IPS DF 6.9 (cell line): ENCODE measurements at regions not wholly inside any gene's neighbourhood (a gene's known extent, or its start where the extent isn't known, plus 50 kb on each side); places are given as distances from the start of the nearest gene placed in this dataset.

Experiments
- DNase-seq: peaks from one replicate; pipeline ENCODE4 v3.0.0-alpha.2; 2013; ENCODE audit warnings: low read depth, low spot score
- H3K27ac ChIP-seq: one replicate; pipeline ENCODE4 v1.5.1; 2013; ENCODE audit warnings: low read length, control low read depth
- H3K27me3 ChIP-seq: 2 replicates; pipeline ENCODE4 v1.6.1; 2013; ENCODE audit warnings: mild to moderate bottlenecking, low read length; ENCODE audit not compliant: control insufficient read depth, insufficient read depth
- H3K36me3 ChIP-seq: 2 replicates; pipeline ENCODE4 v1.6.1; 2013; ENCODE audit warnings: low read length; ENCODE audit not compliant: control insufficient read depth, insufficient read depth
- H3K4me1 ChIP-seq: 2 replicates; pipeline ENCODE4 v1.6.1; 2013; ENCODE audit warnings: low read length; ENCODE audit not compliant: control insufficient read depth, insufficient read depth
- H3K4me3 ChIP-seq: 2 replicates; pipeline ENCODE4 v1.5.1; 2013; ENCODE audit warnings: mild to moderate bottlenecking, low read length
- H3K9me3 ChIP-seq: 2 replicates; pipeline ENCODE4 v1.6.1; 2013; ENCODE audit warnings: low read length, inconsistent platforms; ENCODE audit not compliant: control insufficient read depth, insufficient read depth
- WGBS: extraction: QIAGEN DNeasy Blood & Tissue Kit; methylation state at CpG from one replicate; pipeline ENCODE4 v1.1.7; 2013; ENCODE audit warnings: mixed read lengths, missing lambda C conversion rate; ENCODE audit not compliant: insufficient read length, insufficient coverage; 5-methylcytosine and 5-hydroxymethylcytosine counted together

GRCh38 chr11:70707821-70708220 is 309.5 kb downstream of the CTTN start:
- Histone ChIP-seq H3K4me3 (no peak overlapping the region), H3K36me3 (no peaks in the 10 kb centered on the region), H3K9me3 (no peaks in the 10 kb centered on the region), H3K27ac (no peak overlapping the region), H3K4me1 (peaks cover 7% of the 10 kb centered on the region), H3K27me3 (no peaks in the 10 kb centered on the region)
- no peak for DNase-seq
- WGBS, result no CpG with 5 or more reads among the region's 6 CpGs

- DNase-seq, result no peak
- WGBS, result no CpG with 5 or more reads among the region's 16 CpGs
- no peaks in the 10 kb centered on the region for H3K27me3 ChIP-seq
Measured at GRCh38 chr11:70709596-70709995, 311.3 kb downstream of the CTTN start.

GRCh38 chr11:70710192-70710591 is 311.9 kb downstream of the CTTN start:
- no peak for DNase-seq
- H3K4me1 ChIP-seq, result peaks cover 2% of the 10 kb centered on the region; the same call in 1 of the 2 replicates
- H3K27me3 ChIP-seq, result no peaks in the 10 kb centered on the region
- WGBS, result no CpG with 5 or more reads among the region's 11 CpGs
- H3K36me3 ChIP-seq, result no peaks in the 10 kb centered on the region
- H3K4me3 ChIP-seq, result no peak overlapping the region
- H3K9me3 ChIP-seq, result no peaks in the 10 kb centered on the region
- H3K27ac ChIP-seq, result no peak overlapping the region

More at GRCh38 chr11:70709596-70709995, 311.3 kb downstream of the CTTN start:
- Histone ChIP-seq H3K4me3 (no peak overlapping the region), H3K9me3 (no peaks in the 10 kb centered on the region), H3K36me3 (no peaks in the 10 kb centered on the region), H3K27ac (no peak overlapping the region), H3K4me1 (peaks cover 2% of the 10 kb centered on the region; the same call in 1 of the 2 replicates)

DNA sequence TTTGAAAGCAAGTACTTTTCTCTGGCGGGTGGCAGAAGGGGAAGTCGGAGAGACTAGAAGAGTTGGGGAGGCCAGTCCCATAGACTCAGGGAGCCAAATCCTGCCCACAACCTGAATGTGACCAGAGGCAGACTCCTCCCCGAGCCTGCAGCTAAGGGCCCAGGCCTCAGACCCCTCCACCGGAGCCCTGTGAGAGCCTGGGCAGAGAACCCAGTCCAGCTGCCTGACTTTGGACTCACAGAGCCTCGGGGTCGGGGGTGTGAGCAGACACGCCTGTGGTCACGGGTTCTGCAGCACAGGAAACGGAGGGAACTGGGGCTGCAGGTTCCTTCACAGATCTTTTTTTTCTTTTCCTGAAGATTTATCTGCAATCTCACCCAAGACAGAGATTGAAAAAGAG is 312.3 kb downstream of the CTTN start:
- no CpG with 5 or more reads among the region's 9 CpGs for WGBS
- no peak overlapping the region for H3K4me3 ChIP-seq
- H3K4me1 ChIP-seq, result peaks cover 2% of the 10 kb centered on the region; the same call in 1 of the 2 replicates
- H3K9me3 ChIP-seq, result no peaks in the 10 kb centered on the region
- H3K27ac ChIP-seq, result no peak overlapping the region
- H3K36me3 ChIP-seq, result no peaks in the 10 kb centered on the region
- no peaks in the 10 kb centered on the region for H3K27me3 ChIP-seq
- no peak for DNase-seq

DNA sequence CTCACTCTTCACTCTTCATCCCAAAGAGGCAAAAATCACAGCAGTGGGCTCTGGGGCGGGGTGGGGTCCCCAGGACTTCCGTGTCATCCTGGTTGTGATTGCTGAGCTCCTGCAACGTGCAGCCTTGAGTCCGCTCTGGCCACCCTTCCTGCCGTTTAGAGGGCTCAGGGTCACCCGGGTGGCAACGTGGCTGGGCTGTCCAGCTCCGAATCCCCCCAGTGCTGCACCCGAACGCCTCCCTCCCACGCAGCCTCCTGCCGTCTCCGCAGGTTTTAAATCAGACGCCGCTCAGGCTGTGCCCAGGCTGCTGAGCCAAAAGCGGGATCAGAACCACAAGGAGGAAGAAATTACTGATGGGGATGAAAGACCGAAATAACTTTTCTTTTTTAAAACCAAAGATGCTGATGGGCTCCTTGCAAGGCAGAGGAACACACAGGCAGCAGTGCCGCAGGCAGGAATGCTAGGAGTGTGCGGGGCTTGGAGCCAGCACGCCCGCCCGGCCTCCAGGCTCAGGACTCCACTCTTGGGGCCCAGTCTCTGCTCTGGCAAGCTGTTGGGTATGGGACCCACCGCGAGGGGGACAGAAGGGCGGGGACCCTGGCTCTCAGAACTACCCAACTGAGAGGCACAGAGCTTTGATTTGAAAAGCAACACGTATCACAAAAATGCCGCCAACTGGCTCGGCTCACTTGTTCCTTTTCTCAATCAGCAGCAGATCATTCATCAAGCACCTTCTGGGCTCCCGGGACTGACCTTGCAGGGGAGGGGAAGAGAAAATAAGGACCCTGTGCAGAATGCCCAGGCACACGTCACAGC is 313.0 kb downstream of the CTTN start:
- no CpG with 5 or more reads among the region's 30 CpGs for WGBS
- H3K27ac ChIP-seq, result no peak overlapping the region
- H3K9me3 ChIP-seq, result no peaks in the 10 kb centered on the region
- H3K4me1 ChIP-seq, result peaks cover 2% of the 10 kb centered on the region; the same call in 1 of the 2 replicates
- no peak overlapping the region for H3K4me3 ChIP-seq
- H3K27me3 ChIP-seq, result no peaks in the 10 kb centered on the region
- DNase-seq, result no peak
- H3K36me3 ChIP-seq, result no peaks in the 10 kb centered on the region

DNA sequence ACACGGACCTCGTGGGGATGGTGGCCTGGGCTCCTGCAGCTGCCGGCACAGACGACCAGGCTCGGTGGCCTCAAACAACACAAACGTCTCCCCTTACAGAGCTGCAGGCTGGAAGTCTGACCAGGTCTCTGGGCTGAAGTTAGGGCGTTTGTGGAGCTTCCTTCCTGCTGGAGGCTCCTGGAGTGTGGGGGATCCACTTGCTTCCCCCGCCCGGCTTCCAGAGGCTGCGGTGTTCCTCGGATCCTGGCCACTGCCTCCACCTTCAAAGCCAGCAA is 313.5 kb downstream of the CTTN start:
- Histone ChIP-seq H3K36me3 (no peaks in the 10 kb centered on the region), H3K4me1 (peaks cover 2% of the 10 kb centered on the region; the same call in 1 of the 2 replicates), H3K27me3 (no peaks in the 10 kb centered on the region), H3K4me3 (no peak overlapping the region), H3K27ac (no peak overlapping the region), H3K9me3 (no peaks in the 10 kb centered on the region)
- DNase-seq, result no peak
- no CpG with 5 or more reads among the region's 11 CpGs for WGBS

DNA sequence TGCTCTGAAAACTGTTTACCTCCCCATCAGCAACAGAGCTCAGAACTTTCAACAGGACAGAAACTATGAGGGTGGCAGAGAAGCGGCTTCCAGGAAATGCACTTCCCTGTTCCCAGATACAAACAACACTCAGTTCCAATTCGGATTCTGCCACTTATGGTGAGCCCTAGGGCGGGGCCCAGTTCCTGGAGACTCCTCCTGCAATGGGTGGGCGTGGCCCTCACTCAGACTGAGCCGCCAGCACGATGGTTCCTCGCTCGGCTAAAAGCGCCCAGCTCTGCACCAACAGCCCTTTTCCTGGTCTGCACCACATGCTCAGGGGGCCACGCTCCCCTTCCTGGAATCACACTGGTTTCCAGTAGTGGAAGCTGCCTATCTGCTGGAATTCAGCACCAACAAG is 314.1 kb downstream of the CTTN start:
- Histone ChIP-seq H3K27ac (no peak overlapping the region), H3K4me3 (no peak overlapping the region), H3K4me1 (peaks cover 2% of the 10 kb centered on the region; the same call in 1 of the 2 replicates), H3K9me3 (no peaks in the 10 kb centered on the region), H3K36me3 (no peaks in the 10 kb centered on the region), H3K27me3 (no peaks in the 10 kb centered on the region)
- no CpG with 5 or more reads among the region's 10 CpGs for WGBS
- no peak for DNase-seq

DNA sequence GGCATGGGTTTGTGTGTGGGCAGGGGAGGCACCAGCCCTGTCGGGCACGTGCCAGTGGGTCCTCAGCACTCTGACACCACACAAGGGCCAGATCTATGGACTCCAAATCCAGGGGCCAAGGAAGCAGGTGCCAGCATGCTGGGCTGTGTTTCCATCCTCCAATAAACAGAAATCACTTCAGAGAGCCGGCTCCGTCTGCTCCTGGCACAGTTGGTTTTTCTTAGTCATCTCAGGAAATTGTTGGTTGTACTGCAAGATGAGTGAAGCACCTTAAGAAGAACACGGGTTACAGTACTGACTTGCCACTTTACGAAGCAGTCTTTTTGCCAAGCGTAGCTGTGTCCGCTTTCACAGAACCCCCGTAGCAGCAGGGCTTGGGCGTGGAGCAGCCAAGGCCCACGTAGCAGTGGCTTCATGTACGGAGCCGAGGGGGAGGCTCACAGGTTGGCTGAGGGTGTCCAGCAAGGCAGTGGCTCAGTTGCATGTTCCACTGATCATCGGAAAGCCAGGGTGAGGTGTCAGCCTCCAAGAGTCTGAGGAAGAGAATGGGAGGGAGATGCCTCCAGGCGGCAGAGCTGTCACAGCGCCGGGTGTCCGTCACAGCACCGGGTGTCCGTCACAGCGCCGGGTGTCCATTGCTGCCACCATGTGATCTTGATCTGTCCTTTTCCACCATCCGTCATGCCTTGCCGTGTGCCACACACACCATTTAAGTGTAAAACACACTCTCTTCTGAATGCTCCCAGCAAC is 314.9 kb downstream of the CTTN start:
- Histone ChIP-seq H3K27ac (no peak overlapping the region), H3K4me3 (no peak overlapping the region), H3K27me3 (no peaks in the 10 kb centered on the region), H3K9me3 (no peaks in the 10 kb centered on the region), H3K36me3 (no peaks in the 10 kb centered on the region), H3K4me1 (peaks cover 2% of the 10 kb centered on the region; the same call in 1 of the 2 replicates)
- no peak for DNase-seq
- WGBS, result no CpG with 5 or more reads among the region's 24 CpGs

GRCh38 chr11:70713988-70714665 is 315.8 kb downstream of the CTTN start:
- no peak overlapping the region for H3K4me3 ChIP-seq
- no peaks in the 10 kb centered on the region for H3K9me3 ChIP-seq
- peak; percentile 55 for DNase-seq
- H3K36me3 ChIP-seq, result no peaks in the 10 kb centered on the region
- H3K27ac ChIP-seq, result no peak overlapping the region
- peaks cover 2% of the 10 kb centered on the region; the same call in 1 of the 2 replicates for H3K4me1 ChIP-seq
- no CpG with 5 or more reads among the region's 10 CpGs for WGBS
- H3K27me3 ChIP-seq, result no peaks in the 10 kb centered on the region

DNA sequence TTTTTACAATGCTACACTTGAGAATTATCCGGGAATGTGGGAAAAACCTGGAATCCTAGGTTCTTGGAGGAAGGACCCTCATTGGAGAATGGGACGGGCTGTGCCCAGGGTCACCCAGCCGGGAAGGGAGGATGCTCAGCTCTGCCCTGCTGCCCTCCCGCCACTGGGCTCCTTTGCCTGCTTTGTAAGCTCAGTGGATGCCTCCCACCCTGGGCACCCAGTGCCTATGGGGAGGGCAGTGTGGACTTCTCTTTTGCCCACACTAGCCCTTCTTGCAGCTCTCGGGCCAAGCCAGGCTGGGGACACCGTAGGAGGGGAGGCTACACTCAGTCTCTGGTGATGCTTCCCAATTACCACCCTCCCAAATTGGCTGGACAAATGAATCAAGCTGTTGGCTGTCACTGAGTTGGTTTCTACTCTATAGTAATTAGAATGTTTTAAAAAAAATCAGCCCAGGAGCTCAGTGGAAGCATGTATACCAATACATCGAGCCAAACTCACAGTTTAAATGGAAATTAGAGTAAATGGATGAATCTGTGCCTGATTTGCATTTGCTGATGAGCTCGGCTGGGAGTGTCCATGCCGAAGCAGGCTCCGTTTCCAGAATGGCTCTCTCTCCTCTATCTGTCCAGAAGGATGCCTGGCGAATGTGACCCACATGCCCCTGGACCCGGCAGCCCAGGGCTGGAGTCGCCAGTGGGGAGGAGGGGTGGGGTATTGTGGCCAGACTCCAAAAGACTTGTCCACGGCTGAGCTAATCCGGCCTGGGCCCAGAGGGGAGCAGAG is 317.0 kb downstream of the CTTN start:
- Histone ChIP-seq H3K27ac (no peak overlapping the region), H3K27me3 (no peaks in the 10 kb centered on the region), H3K4me3 (no peak overlapping the region), H3K9me3 (no peaks in the 10 kb centered on the region), H3K36me3 (no peaks in the 10 kb centered on the region), H3K4me1 (peaks cover 2% of the 10 kb centered on the region; the same call in 1 of the 2 replicates)
- WGBS, result no CpG with 5 or more reads among the region's 15 CpGs
- no peak for DNase-seq
